KMS-11 (cell line): ENCODE measurements at regions not wholly inside any gene's neighbourhood (a gene's known extent, or its start where the extent isn't known, plus 50 kb on each side); places are given as distances from the start of the nearest gene placed in this dataset.
"Not testable (repeated sequence)": the region's sequence is repeated elsewhere in the genome, so short reads cannot be mapped to it uniquely, and the experiment has no call there.

ENCODE experiments used
- H2AFZ ChIP-seq: fragments of 200-600 bp; sonication (generic); 2 replicates; pipeline ENCODE4 v1.6.1; 2016; ENCODE audit warnings: antibody characterized with exemption, mixed run types, low read depth
- H3K27ac ChIP-seq: fragments of 200-600 bp; sonication (generic); 2 replicates; pipeline ENCODE4 v1.6.1; 2016; ENCODE audit warnings: mild to moderate bottlenecking, mixed run types
- H3K27me3 ChIP-seq: fragments of 200-600 bp; sonication (generic); 2 replicates; pipeline ENCODE4 v1.6.1; 2017; ENCODE audit warnings: mild to moderate bottlenecking, low read depth, mixed run types, moderate library complexity; ENCODE audit not compliant: insufficient read depth
- H3K36me3 ChIP-seq: fragments of 200-600 bp; sonication (generic); 2 replicates; pipeline ENCODE4 v1.6.1; 2017; ENCODE audit warnings: mild to moderate bottlenecking, mixed run types; ENCODE audit not compliant: insufficient read depth
- H3K4me1 ChIP-seq: fragments of 200-600 bp; sonication (generic); 2 replicates; pipeline ENCODE4 v1.6.1; 2016; ENCODE audit warnings: mild to moderate bottlenecking, low read depth, mixed run types; ENCODE audit not compliant: poor library complexity, severe bottlenecking
- H3K4me2 ChIP-seq: fragments of 200-600 bp; sonication (generic); 2 replicates; pipeline ENCODE4 v1.7.0; 2016; ENCODE audit warnings: mild to moderate bottlenecking, mixed run types
- H3K4me3 ChIP-seq: fragments of 200-600 bp; sonication (generic); IDR thresholded peaks from 2 replicates; pipeline ENCODE4 v1.6.1; 2017; ENCODE audit warnings: low read depth, low read length, mixed read lengths; ENCODE audit not compliant: insufficient read depth
- H3K79me2 ChIP-seq: fragments of 200-600 bp; sonication (generic); 2 replicates; pipeline ENCODE4 v1.6.1; 2016; ENCODE audit warnings: low read depth, mixed run types; ENCODE audit not compliant: insufficient read depth
- H3K9ac ChIP-seq: fragments of 200-600 bp; sonication (generic); 2 replicates; pipeline ENCODE4 v1.6.1; 2016; ENCODE audit warnings: mild to moderate bottlenecking, mixed run types
- H4K20me1 ChIP-seq: fragments of 200-600 bp; sonication (generic); 2 replicates; pipeline ENCODE4 v1.6.1; 2016; ENCODE audit warnings: mild to moderate bottlenecking, mixed run types; ENCODE audit not compliant: insufficient read depth
- CTCF ChIP-seq: fragments of 200-600 bp; sonication (generic); conservative IDR thresholded peaks from 2 replicates; pipeline ENCODE4 v1.6.1; 2017; ENCODE audit warnings: low read depth, mild to moderate bottlenecking, antibody characterized with exemption, low read length, moderate library complexity, mixed read lengths

- Histone ChIP-seq H3K4me2 (no peak overlapping the region), H3K36me3 (no peaks in the 10 kb centered on the region), H2AFZ (no peak overlapping the region), H3K27ac (no peak overlapping the region), H3K9ac (no peak overlapping the region), H3K27me3 (no peaks in the 10 kb centered on the region), H3K79me2 (no peaks in the 10 kb centered on the region), H4K20me1 (no peaks in the 10 kb centered on the region), H3K4me3 (no peak overlapping the region), H3K4me1 (no peaks in the 10 kb centered on the region)
- TF ChIP-seq CTCF, result no peak
These were observed 548.8 kb upstream of the ZNF804A start for GRCh38 chr2:184049566-184049965.

- TF ChIP-seq CTCF, result no peak
- Histone ChIP-seq H2AFZ (no peak overlapping the region), H3K4me1 (no peaks in the 10 kb centered on the region), H3K4me2 (no peak overlapping the region), H3K79me2 (no peaks in the 10 kb centered on the region), H3K36me3 (no peaks in the 10 kb centered on the region), H3K9ac (no peak overlapping the region), H4K20me1 (no peaks in the 10 kb centered on the region), H3K27me3 (no peaks in the 10 kb centered on the region), H3K27ac (no peak overlapping the region), H3K4me3 (no peak overlapping the region)
These were observed 545.0 kb upstream of the ZNF804A start for GRCh38 chr2:184053326-184053725.

- not testable (repeated sequence) for H3K4me1 ChIP-seq
These were observed 543.9 kb upstream of the ZNF804A start for GRCh38 chr2:184054419-184054818.

GRCh38 chr2:184057910-184058309 is 540.4 kb upstream of the ZNF804A start:
- no peak overlapping the region for H3K4me2 ChIP-seq
- H2AFZ ChIP-seq, result no peak overlapping the region
- no peaks in the 10 kb centered on the region for H4K20me1 ChIP-seq
- no peak for TF ChIP-seq CTCF
- no peak overlapping the region for H3K27ac ChIP-seq
- H3K9ac ChIP-seq, result no peak overlapping the region
- H3K79me2 ChIP-seq, result no peaks in the 10 kb centered on the region
- no peaks in the 10 kb centered on the region for H3K27me3 ChIP-seq
- H3K4me1 ChIP-seq, result no peaks in the 10 kb centered on the region
- no peaks in the 10 kb centered on the region for H3K36me3 ChIP-seq
- no peak overlapping the region for H3K4me3 ChIP-seq

More at GRCh38 chr2:184054419-184054818, 543.9 kb upstream of the ZNF804A start:
- not testable (repeated sequence) for H4K20me1 ChIP-seq, H3K36me3 ChIP-seq, H3K9ac ChIP-seq, H2AFZ ChIP-seq, H3K4me2 ChIP-seq, H3K27ac ChIP-seq, H3K27me3 ChIP-seq, H3K79me2 ChIP-seq, H3K4me3 ChIP-seq

- not testable (repeated sequence) for H3K9ac ChIP-seq, H3K79me2 ChIP-seq, H3K4me1 ChIP-seq, H3K4me2 ChIP-seq, H2AFZ ChIP-seq, H4K20me1 ChIP-seq, H3K27me3 ChIP-seq, H3K4me3 ChIP-seq, H3K36me3 ChIP-seq, H3K27ac ChIP-seq
These were observed 538.1 kb upstream of the ZNF804A start for GRCh38 chr2:184060268-184060667.

- Histone ChIP-seq H2AFZ (no peak overlapping the region), H3K4me2 (no peak overlapping the region), H3K79me2 (no peaks in the 10 kb centered on the region), H4K20me1 (no peaks in the 10 kb centered on the region), H3K27me3 (no peaks in the 10 kb centered on the region), H3K4me3 (no peak overlapping the region), H3K9ac (no peak overlapping the region), H3K36me3 (no peaks in the 10 kb centered on the region), H3K4me1 (no peaks in the 10 kb centered on the region), H3K27ac (no peak overlapping the region)
- no peak for TF ChIP-seq CTCF
These were observed 530.8 kb upstream of the ZNF804A start for GRCh38 chr2:184067502-184067901.
